IMR-90 (cell line): ENCODE measurements at regions not wholly inside any gene's neighbourhood (a gene's known extent, or its start where the extent isn't known, plus 50 kb on each side); places are given as distances from the start of the nearest gene placed in this dataset.

Experiments
- ATAC-seq: fragments of 200-7000 bp; cut with Tn5 transposase; 2 replicates; pipeline ENCODE4 v1.9.1; 2020; ENCODE audit warnings: low read depth, mild to moderate bottlenecking, moderate library complexity
- BruUV-seq: library from RNA; stranded (reverse); fragments of 400-500 nt; replicated peaks from 2 replicates; lab custom pipeline; 2021; lab: Mats Ljungman, UMichigan
- CTCF ChIA-PET: fragments of 300-600 bp; formaldehyde crosslinking; extraction: SDS; loops from one replicate; lab custom pipeline; 2021; ENCODE audit warnings: antibody characterized with exemption; lab: Yijun Ruan, JAX
- POLR2A ChIA-PET: fragments of 300-600 bp; sonication (Branson Sonifier 250); formaldehyde crosslinking; loops from one replicate; lab custom pipeline; 2022; ENCODE audit warnings: antibody characterized with exemption; ENCODE audit not compliant: unreplicated experiment; lab: Charles Lee
- DNase-seq: peaks from one replicate; pipeline ENCODE4 v3.0.0; 2013
- H2AFZ ChIP-seq: replicated peaks from 2 replicates; pipeline ENCODE3; 2013; ENCODE audit warnings: low read length, mild to moderate bottlenecking; ENCODE audit not compliant: poor library complexity
- H2AK5ac ChIP-seq: 2 replicates; pipeline ENCODE4 v1.6.1; 2013; ENCODE audit warnings: low read depth, low read length, inconsistent platforms
- H2AK9ac ChIP-seq: replicated peaks from 2 replicates; pipeline ENCODE3; 2013; ENCODE audit warnings: mild to moderate bottlenecking, low read depth, low read length, moderate library complexity; ENCODE audit not compliant: poor library complexity
- H2BK120ac ChIP-seq: 2 replicates; pipeline ENCODE4 v1.6.1; 2013; ENCODE audit warnings: low read depth, low read length, inconsistent platforms
- H2BK15ac ChIP-seq: 3 replicates; pipeline ENCODE4 v1.6.1; 2013; ENCODE audit warnings: low read depth, low read length, inconsistent platforms
- H2BK20ac ChIP-seq: 2 replicates; pipeline ENCODE4 v1.6.1; 2013; ENCODE audit warnings: low read depth, mild to moderate bottlenecking, inconsistent platforms, low read length, moderate library complexity
- H2BK5ac ChIP-seq: 2 replicates; pipeline ENCODE4 v1.6.1; 2013; ENCODE audit warnings: mild to moderate bottlenecking, low read depth, low read length, inconsistent platforms; ENCODE audit not compliant: poor library complexity, severe bottlenecking
- H3K14ac ChIP-seq: replicated peaks from 2 replicates; pipeline ENCODE4 v1.6.1; 2013; ENCODE audit warnings: low read depth, low read length, inconsistent platforms
- H3K18ac ChIP-seq: 2 replicates; pipeline ENCODE4 v1.6.1; 2013; ENCODE audit warnings: low read depth, low read length, control low read depth
- H3K23ac ChIP-seq: 2 replicates; pipeline ENCODE4 v1.6.1; 2013; ENCODE audit warnings: low read depth, low read length, inconsistent platforms
- H3K27ac ChIP-seq: 2 replicates; pipeline ENCODE4 v1.5.1; 2013; ENCODE audit warnings: mild to moderate bottlenecking, control low read depth, low read length; ENCODE audit not compliant: insufficient read depth
- H3K27me3 ChIP-seq: 2 replicates; pipeline ENCODE4 v1.6.1; 2013; ENCODE audit warnings: low read length; ENCODE audit not compliant: control insufficient read depth, insufficient read depth
- H3K36me3 ChIP-seq: 2 replicates; pipeline ENCODE4 v1.6.1; 2013; ENCODE audit warnings: low read length, mixed read lengths; ENCODE audit not compliant: control insufficient read depth, insufficient read depth
- H3K4ac ChIP-seq: 2 replicates; pipeline ENCODE4 v1.6.1; 2013; ENCODE audit warnings: low read depth, low read length, inconsistent platforms
- H3K4me1 ChIP-seq: 2 replicates; pipeline ENCODE4 v1.6.1; 2013; ENCODE audit warnings: low read length, mixed read lengths; ENCODE audit not compliant: control insufficient read depth, insufficient read depth
- H3K4me2 ChIP-seq: 2 replicates; pipeline ENCODE4 v1.6.1; 2013; ENCODE audit warnings: low read depth, mild to moderate bottlenecking, control low read depth, low read length, moderate library complexity
- H3K4me3 ChIP-seq: 2 replicates; pipeline ENCODE4 v1.5.1; 2013; ENCODE audit warnings: low read depth, mild to moderate bottlenecking, control low read depth, low read length, moderate library complexity; ENCODE audit not compliant: insufficient read depth
- H3K56ac ChIP-seq: 2 replicates; pipeline ENCODE4 v1.6.1; 2013; ENCODE audit warnings: low read length, inconsistent platforms; ENCODE audit not compliant: insufficient read depth; ENCODE audit errors: extremely low read depth
- H3K79me1 ChIP-seq, 2 experiments: 2 replicates each; pipeline ENCODE4 v1.6.1; 2013; ENCODE audit warnings: low read length in 2 of 2, inconsistent platforms in 1 of 2, low read depth in 1 of 2
- H3K9ac ChIP-seq: 2 replicates; pipeline ENCODE4 v1.6.1; 2013; ENCODE audit warnings: low read depth, low read length, control low read depth
- H3K9me1 ChIP-seq: 2 replicates; pipeline ENCODE4 v1.6.1; 2013; ENCODE audit warnings: low read length, inconsistent platforms; ENCODE audit not compliant: insufficient read depth
- H3K9me3 ChIP-seq: 2 replicates; pipeline ENCODE4 v1.6.1; 2013; ENCODE audit warnings: low read length; ENCODE audit not compliant: control insufficient read depth, insufficient read depth
- H4K20me1 ChIP-seq: 2 replicates; pipeline ENCODE4 v1.6.1; 2013; ENCODE audit warnings: low read length, inconsistent platforms; ENCODE audit not compliant: insufficient read depth
- H4K5ac ChIP-seq: 2 replicates; pipeline ENCODE4 v1.6.1; 2013; ENCODE audit warnings: mild to moderate bottlenecking, low read depth, low read length, control low read depth
- H4K8ac ChIP-seq, 2 experiments: 2 replicates each; pipeline ENCODE4 v1.6.1; 2013; ENCODE audit warnings: low read depth in 2 of 2, low read length in 2 of 2, control low read depth in 1 of 2, inconsistent platforms in 1 of 2
- H4K91ac ChIP-seq: 2 replicates; pipeline ENCODE4 v1.6.1; 2013; ENCODE audit warnings: low read depth, low read length, inconsistent platforms; ENCODE audit not compliant: insufficient read depth
- BHLHE40 ChIP-seq: fragments of 150-350 bp; IDR thresholded peaks from 2 replicates; pipeline ENCODE4 v1.6.1; 2016; ENCODE audit warnings: mild to moderate bottlenecking, low read depth, low read length
- FOS ChIP-seq: fragments of 150-350 bp; IDR thresholded peaks from 2 replicates; pipeline ENCODE4 v1.6.1; 2016; ENCODE audit warnings: low read depth, low read length
- POLR2A ChIP-seq: IDR thresholded peaks from 2 replicates; pipeline ENCODE4 v1.6.1; 2012; ENCODE audit warnings: mild to moderate bottlenecking, low read depth, low read length
- WGBS, 2 experiments: methylation state at CpG; one replicate each; pipeline versions ENCODE4 v1.1.5 to v1.1.7; 2013; ENCODE audit warnings: missing lambda C conversion rate in 2 of 2; ENCODE audit not compliant: insufficient read length in 1 of 2; ENCODE audit errors: extremely low coverage in 2 of 2; 5-methylcytosine and 5-hydroxymethylcytosine counted together
- dilution Hi-C: fragments of 300-500 bp; cut with HindIII; formaldehyde crosslinking; loops from one replicate; pipeline ENCODE4 v1.14.3; 2018; ENCODE audit warnings: low sequenced_read_pairs; ENCODE audit not compliant: unreplicated experiment
- in situ Hi-C: fragments of 300-500 bp; cut with MboI; formaldehyde crosslinking; loops from 3 replicates; pipeline ENCODE4 v1.14.3; 2019; ENCODE audit warnings: low sequenced_read_pairs, inconsistent platforms, mixed read lengths
- intact Hi-C: fragments of 100-400 bp; cut with micrococcal nuclease; formaldehyde crosslinking; loops from 2 replicates; pipeline ENCODE4 v1.10.0; 2022
- TF ChIP-seq, protein P1 (sequence below): fragments of 150-350 bp; IDR thresholded peaks from 2 replicates; pipeline ENCODE4 v1.6.1; 2016; ENCODE audit warnings: low read depth, mild to moderate bottlenecking, low read length, moderate library complexity, borderline replicate concordance
- TF ChIP-seq, protein P2 (sequence below): conservative IDR thresholded peaks from 2 replicates; pipeline ENCODE4 v1.5.1; 2012; ENCODE audit warnings: mild to moderate bottlenecking, low read depth, low read length, improper control_type of control experiment

GRCh38 chr11:28464252-28464867 is 356.2 kb downstream of the METTL15 start:
- DNase-seq = peak; percentile 86
- in situ Hi-C loops = no loop called here

More at GRCh38 chr11:28464252-28464867, 356.2 kb downstream of the METTL15 start:
- ChIA-PET CTCF (interaction anchor here (1.2 to 1.6 kb wide), 4 partner anchors 54 to 865 kb away, joined by 3 to 5 read pairs (median 5); no protein-coding TSS in a partner anchor), POLR2A (interaction anchor here (0.5 to 1.3 kb wide), 4 partner anchors 65 to 852 kb away, joined by 4 to 14 read pairs (median 8); no protein-coding TSS in a partner anchor)
- Histone ChIP-seq H3K36me3 (no peaks in the 10 kb centered on the region), H2AK9ac (no peak overlapping the region), H3K56ac (peak overlapping the region; percentile 86), H4K20me1 (no peaks in the 10 kb centered on the region), H3K18ac (peak overlapping the region; percentile 100), H3K79me1 (peaks cover 5 to 11% of the 10 kb centered on the region in 2 experiments; a peak in 3 of 4 replicates), H3K27me3 (no peaks in the 10 kb centered on the region), H3K4me2 (peak overlapping the region; percentile 54; the same call in 1 of the 2 replicates), H3K9ac (peak overlapping the region; percentile 31; the same call in 1 of the 2 replicates), H3K4ac (peak overlapping the region; percentile 88; the same call in 1 of the 2 replicates), H2BK20ac (peak overlapping the region; percentile 98), H3K14ac (peak overlapping the region; percentile 79), H4K91ac (peak overlapping the region; percentile 97), H3K23ac (peak overlapping the region; percentile 97; the same call in 1 of the 2 replicates), H2AFZ (no peak overlapping the region), H3K27ac (peak overlapping the region; percentile 98), H3K9me1 (0 out of 2 replicates have a peak, but pooled peaks cover 3% of the 10 kb centered on the region), H2BK120ac (peak overlapping the region; percentile 97), H3K9me3 (no peaks in the 10 kb centered on the region), H2BK15ac (peak overlapping the region; percentile 81), H3K4me3 (no peak overlapping the region), H3K4me1 (peaks cover 22% of the 10 kb centered on the region), H4K5ac (peak overlapping the region; percentile 100), H2AK5ac (peak overlapping the region; percentile 38; the same call in 1 of the 2 replicates), H2BK5ac (peak overlapping the region; percentile 100), H4K8ac (peak overlapping the region; percentile 90)
- dilution Hi-C loops = no loop called here
- BruUV-seq = no TSS peak
- intact Hi-C loops = loop anchor here (1.0 to 10.0 kb wide), 10 partner anchors 234 to 870 kb away; partner anchors contain the start of genes BDNF, KIF18A and METTL15
- TF ChIP-seq, protein P1, sequence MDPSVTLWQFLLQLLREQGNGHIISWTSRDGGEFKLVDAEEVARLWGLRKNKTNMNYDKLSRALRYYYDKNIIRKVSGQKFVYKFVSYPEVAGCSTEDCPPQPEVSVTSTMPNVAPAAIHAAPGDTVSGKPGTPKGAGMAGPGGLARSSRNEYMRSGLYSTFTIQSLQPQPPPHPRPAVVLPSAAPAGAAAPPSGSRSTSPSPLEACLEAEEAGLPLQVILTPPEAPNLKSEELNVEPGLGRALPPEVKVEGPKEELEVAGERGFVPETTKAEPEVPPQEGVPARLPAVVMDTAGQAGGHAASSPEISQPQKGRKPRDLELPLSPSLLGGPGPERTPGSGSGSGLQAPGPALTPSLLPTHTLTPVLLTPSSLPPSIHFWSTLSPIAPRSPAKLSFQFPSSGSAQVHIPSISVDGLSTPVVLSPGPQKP = no peak
- TF ChIP-seq BHLHE40 (no peak), POLR2A (no peak), FOS (no peak)
- TF ChIP-seq, protein P2, sequence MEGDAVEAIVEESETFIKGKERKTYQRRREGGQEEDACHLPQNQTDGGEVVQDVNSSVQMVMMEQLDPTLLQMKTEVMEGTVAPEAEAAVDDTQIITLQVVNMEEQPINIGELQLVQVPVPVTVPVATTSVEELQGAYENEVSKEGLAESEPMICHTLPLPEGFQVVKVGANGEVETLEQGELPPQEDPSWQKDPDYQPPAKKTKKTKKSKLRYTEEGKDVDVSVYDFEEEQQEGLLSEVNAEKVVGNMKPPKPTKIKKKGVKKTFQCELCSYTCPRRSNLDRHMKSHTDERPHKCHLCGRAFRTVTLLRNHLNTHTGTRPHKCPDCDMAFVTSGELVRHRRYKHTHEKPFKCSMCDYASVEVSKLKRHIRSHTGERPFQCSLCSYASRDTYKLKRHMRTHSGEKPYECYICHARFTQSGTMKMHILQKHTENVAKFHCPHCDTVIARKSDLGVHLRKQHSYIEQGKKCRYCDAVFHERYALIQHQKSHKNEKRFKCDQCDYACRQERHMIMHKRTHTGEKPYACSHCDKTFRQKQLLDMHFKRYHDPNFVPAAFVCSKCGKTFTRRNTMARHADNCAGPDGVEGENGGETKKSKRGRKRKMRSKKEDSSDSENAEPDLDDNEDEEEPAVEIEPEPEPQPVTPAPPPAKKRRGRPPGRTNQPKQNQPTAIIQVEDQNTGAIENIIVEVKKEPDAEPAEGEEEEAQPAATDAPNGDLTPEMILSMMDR = no peak
- peak; percentile 77 for ATAC-seq
- WGBS, 2 experiments = 60% methylated on average over 1 of the region's 1 CpG; no CpG with 5 or more reads in 1 of the 2 experiments
